ENCODE measurements at regions not wholly inside any gene's neighbourhood (a gene's known extent, or its start where the extent isn't known, plus 50 kb on each side); places are given as distances from the start of the nearest gene placed in this dataset.
A peak's percentile ranks its signal among the peaks of the same experiment; 100 is the strongest.

DNA sequence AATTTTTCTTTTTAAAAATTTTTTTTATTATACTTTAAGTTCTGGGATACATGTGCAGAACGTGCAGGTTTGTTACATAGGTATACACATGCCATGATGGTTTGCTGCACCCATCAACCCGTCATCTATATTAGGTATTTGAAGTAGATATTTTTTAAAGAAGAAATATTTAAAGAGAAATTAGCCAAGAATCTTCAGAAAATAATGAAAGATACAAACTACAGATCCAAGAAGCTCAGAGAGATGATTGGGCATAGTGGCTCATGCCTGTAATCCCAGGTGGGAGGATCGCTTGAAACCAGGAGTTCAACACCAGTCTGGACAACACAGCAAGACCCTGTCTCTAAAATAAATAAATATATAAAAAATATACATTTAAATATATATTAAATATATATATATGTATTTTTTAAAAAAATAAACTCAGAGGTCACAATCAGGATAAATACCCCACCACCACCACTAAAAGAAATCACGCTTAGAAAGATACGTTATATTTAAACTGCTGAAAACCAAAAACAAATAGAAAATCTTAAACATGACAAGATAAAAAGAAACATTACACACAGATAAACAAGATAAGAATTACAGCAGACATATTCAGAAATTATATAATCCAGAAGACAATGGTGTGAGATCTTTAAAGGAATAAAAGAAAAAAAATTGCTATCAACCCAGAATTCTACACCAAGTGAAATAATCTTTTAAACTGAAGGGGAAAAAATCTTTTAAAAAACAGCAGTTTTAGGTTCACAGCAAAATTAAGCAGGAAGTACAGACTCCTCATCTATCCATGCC is 57.5 kb downstream of the CSF2 start:
- no peak for DNase-seq (ENCODE audit: low read depth, low spot score)

DNA sequence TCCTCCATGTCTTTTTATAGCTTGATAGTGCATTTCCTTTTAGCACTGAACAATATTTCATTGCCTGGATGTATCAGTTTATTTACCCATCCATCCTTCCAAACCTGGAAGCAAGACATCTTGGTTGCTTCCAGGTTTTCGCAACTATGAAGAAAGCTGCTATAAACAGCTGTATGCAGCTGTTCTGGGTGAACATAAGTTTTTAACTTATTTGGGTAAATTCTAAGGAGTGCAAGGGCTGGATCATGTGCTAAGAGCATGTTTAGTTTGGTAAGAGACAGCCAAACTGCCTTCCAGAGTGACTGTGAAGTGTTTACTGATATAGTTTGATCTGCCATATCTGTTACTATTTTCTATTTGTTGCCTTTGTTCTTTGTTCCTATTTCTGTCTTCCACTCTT is 58.5 kb downstream of the CSF2 start:
- no peak for DNase-seq (ENCODE audit: low read depth, low spot score)

DNA sequence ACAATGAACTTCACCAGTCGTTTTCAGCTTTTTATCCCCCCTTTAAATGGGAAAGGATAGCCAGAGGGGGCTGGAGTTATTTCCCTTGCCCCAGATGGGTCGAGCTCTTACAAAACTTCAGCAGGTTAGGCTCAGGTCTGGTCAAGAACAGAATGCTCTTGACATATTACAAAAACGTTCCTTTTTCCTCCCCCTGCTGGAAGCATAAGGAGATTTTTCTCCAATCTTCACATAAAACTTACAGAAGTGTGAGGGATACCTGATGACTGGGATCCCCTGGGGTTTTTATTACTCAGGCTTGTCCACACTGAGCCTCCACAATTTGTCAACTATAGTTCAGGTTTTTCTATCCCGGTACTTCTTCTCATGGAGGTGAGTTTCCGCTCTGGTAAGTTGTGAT is 60.8 kb downstream of the CSF2 start:
- DNase-seq (ENCODE audit: low read depth, low spot score), result peak; percentile 13

DNA sequence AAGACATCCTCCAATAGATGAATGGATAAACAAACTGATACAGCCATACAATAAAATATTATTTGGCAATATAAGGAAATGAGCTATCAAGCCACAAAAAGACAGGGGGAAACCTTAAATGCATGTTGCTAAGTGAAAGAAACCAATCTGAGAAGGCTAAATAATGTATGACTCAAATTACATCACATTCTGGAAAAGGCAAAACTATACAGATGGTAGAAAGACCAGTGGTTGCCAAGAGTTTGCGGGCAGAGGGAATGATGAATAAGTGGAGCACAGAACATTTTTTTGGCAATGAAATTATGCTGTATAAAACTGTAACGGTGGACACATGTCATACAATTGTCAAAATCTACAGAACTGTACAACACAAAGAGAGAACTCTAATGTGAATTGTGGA is 63.3 kb downstream of the CSF2 start:
- DNase-seq (ENCODE audit: low read depth, low spot score), result peak; percentile 64

DNA sequence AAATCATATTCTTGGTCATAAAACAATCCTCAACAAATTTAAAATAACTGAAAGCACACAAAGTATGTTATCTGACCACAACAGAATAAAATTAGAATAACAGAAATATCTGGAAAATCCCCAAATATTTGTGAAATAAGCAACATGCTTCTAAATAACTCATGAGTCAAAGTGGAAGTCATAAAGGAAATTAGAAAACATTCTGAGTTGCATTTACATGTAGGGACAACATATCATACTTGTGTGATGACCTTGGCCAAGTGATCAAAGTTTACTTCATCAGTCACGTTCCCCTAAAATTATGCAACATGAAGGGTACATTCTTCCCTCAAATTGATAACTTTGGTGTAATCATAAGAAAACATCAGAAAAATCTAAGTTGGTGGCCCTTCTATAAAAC is 64.7 kb downstream of the CSF2 start:
- DNase-seq (ENCODE audit: low read depth, low spot score), result no peak
